Mesendoderm (in vitro differentiated cells): ENCODE measurements at regions not wholly inside any gene's neighbourhood (a gene's known extent, or its start where the extent isn't known, plus 50 kb on each side); places are given as distances from the start of the nearest gene placed in this dataset.
A peak's percentile ranks its signal among the peaks of the same experiment; 100 is the strongest.

Experiments used
- DNase-seq: peaks from one replicate; pipeline ENCODE4 v3.0.0; 2013
- H2AK5ac ChIP-seq: 2 replicates; pipeline ENCODE4 v1.6.1; 2013; ENCODE audit warnings: low read length, inconsistent platforms
- H2BK120ac ChIP-seq: 2 replicates; pipeline ENCODE4 v1.6.1; 2013; ENCODE audit warnings: low read depth, mild to moderate bottlenecking, low read length, moderate library complexity, mixed read lengths
- H2BK15ac ChIP-seq: replicated peaks from 2 replicates; pipeline ENCODE4 v1.6.1; 2013; ENCODE audit warnings: low read depth, mild to moderate bottlenecking, moderate library complexity
- H2BK5ac ChIP-seq: 2 replicates; pipeline ENCODE4 v1.6.1; 2013; ENCODE audit warnings: low read length, inconsistent platforms
- H3K18ac ChIP-seq: 2 replicates; pipeline ENCODE4 v1.6.1; 2013; ENCODE audit warnings: mild to moderate bottlenecking, low read length, mixed read lengths
- H3K23ac ChIP-seq: one replicate; pipeline ENCODE4 v1.6.1; 2013; ENCODE audit warnings: low read length
- H3K27ac ChIP-seq: 2 replicates; pipeline ENCODE4 v1.5.1; 2013; ENCODE audit warnings: low read depth, mild to moderate bottlenecking, inconsistent platforms, low read length, moderate library complexity
- H3K27me3 ChIP-seq: 2 replicates; pipeline ENCODE4 v1.6.1; 2013; ENCODE audit warnings: low read length, control low read depth, mild to moderate bottlenecking, inconsistent platforms; ENCODE audit not compliant: insufficient read depth, poor library complexity
- H3K36me3 ChIP-seq: 2 replicates; pipeline ENCODE4 v1.6.1; 2013; ENCODE audit warnings: low read length, inconsistent platforms; ENCODE audit not compliant: control insufficient read depth, insufficient read depth
- H3K4ac ChIP-seq: one replicate; pipeline ENCODE4 v1.6.1; 2013; ENCODE audit warnings: low read depth, mild to moderate bottlenecking, low read length, moderate library complexity
- H3K4me1 ChIP-seq: 2 replicates; pipeline ENCODE4 v1.6.1; 2013; ENCODE audit warnings: low read depth, low read length, inconsistent platforms; ENCODE audit not compliant: control insufficient read depth
- H3K4me2 ChIP-seq: 2 replicates; pipeline ENCODE4 v1.6.1; 2013; ENCODE audit warnings: low read length
- H3K4me3 ChIP-seq: 2 replicates; pipeline ENCODE4 v1.5.1; 2013; ENCODE audit warnings: mild to moderate bottlenecking, low read length
- H3K56ac ChIP-seq: one replicate; pipeline ENCODE4 v1.6.1; 2013; ENCODE audit warnings: low read length
- H3K79me1 ChIP-seq: 2 replicates; pipeline ENCODE4 v1.6.1; 2013; ENCODE audit warnings: low read length, inconsistent platforms
- H3K79me2 ChIP-seq: 2 replicates; pipeline ENCODE4 v1.6.1; 2013; ENCODE audit warnings: mild to moderate bottlenecking, low read length; ENCODE audit not compliant: control insufficient read depth, insufficient read depth
- H3K9ac ChIP-seq: 2 replicates; pipeline ENCODE4 v1.6.1; 2013; ENCODE audit warnings: low read length, inconsistent platforms
- H4K5ac ChIP-seq: one replicate; pipeline ENCODE4 v1.6.1; 2013; ENCODE audit warnings: low read length
- H4K8ac ChIP-seq: one replicate; pipeline ENCODE4 v1.6.1; 2013; ENCODE audit warnings: low read depth, mild to moderate bottlenecking, control low read depth, low read length, moderate library complexity
- WGBS: extraction: QIAGEN DNeasy Blood & Tissue Kit; methylation state at CpG from one replicate; pipeline ENCODE4 v1.1.7; 2013; ENCODE audit warnings: low lambda C conversion rate, missing lambda C conversion rate; ENCODE audit not compliant: insufficient coverage; ENCODE audit errors: extremely low coverage; 5-methylcytosine and 5-hydroxymethylcytosine counted together

DNA sequence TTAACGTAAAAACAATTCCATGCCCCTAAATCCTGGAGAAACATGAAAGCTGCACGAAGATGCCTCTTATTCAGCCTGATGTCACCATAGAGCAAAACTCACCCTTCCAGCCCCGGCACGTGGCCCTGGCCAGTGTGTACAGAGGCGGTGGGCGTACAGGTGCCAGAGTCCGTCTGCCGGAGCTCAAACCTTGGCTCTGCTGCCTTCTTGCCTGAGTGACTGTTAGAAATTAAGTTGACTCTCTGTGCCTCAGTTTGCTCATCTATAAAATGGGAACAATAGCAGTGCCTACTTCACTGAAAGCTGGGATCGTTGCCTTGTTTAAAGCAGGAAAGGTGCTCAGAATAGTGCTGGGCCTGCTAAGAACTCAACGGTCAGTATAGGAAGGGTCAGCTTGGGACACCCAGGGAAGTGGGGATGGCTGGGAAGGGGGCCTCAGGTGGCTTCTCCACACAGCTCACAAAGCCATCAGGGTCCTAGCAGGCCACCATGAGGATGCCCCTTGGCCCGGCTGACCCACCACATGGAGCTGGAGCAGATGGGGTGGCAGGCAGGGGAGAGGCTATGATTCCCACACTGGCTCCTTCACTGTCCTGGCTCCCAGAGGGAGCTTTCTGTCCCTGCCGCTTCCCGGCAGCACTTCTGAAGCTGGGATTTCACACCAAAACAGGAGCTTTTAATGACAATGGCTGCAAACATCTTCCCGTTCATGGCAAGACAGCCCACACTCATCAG, 237.2 kb downstream of the NPHP4 start:
- DNase-seq: no peak
- Histone ChIP-seq H3K4me3 (no peak overlapping the region), H4K8ac (no peak overlapping the region), H2BK15ac (no peak overlapping the region), H3K27me3 (no peaks in the 10 kb centered on the region), H3K18ac (no peak overlapping the region), H3K23ac (no peak overlapping the region), H2AK5ac (no peak overlapping the region), H3K9ac (no peak overlapping the region), H3K56ac (no peak overlapping the region), H3K4me1 (no peaks in the 10 kb centered on the region), H3K27ac (no peak overlapping the region), H4K5ac (no peak overlapping the region), H2BK5ac (no peak overlapping the region), H2BK120ac (no peak overlapping the region), H3K79me2 (no peaks in the 10 kb centered on the region), H3K4ac (no peak overlapping the region), H3K79me1 (no peaks in the 10 kb centered on the region), H3K36me3 (no peaks in the 10 kb centered on the region), H3K4me2 (no peak overlapping the region)
- no CpG with 5 or more reads among the region's 14 CpGs for WGBS

DNA sequence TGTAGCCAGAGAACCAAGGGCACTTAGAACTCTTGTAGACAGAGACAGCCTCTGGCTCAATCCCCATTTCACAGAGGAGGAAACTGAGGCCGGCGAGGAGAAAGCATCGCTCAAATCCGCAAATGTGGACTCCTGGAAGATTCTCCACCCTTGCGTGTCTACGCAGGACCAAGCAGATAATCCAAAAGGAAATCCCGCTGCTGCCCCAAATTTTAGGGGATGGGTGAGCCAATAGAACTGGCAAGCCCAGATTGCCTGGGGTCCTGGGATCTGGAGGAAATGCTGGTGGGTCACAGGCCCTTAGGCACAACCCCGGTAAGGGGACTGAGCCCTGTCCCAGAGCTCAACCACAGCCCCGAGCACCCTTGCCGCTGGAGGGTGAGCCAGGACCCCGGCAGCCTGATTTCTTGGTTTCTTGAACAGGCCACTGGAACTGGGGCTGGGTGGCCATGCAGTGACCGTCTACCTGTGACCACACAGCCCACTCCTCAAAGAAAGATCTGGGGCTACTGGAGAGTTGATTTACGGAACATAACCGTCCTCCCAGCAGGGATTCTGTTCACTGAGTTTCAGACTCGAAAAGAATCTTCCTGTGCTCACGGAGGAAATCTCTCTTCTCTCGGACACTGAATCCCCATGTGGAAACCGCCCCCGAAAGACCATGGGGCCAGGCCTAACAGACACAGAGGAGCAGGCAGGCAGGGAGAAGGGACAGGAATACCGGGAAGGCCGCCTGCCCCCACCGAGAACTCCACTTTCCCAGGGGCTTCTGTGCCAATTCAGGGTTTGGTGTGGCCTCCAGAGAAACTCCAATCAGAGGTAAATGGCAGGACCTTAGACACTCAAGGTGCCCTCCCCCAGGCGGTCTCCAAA, 238.4 kb downstream of the NPHP4 start:
- H3K18ac ChIP-seq: no peak overlapping the region
- H2BK120ac ChIP-seq: no peak overlapping the region
- H3K79me2 ChIP-seq: no peaks in the 10 kb centered on the region

DNA sequence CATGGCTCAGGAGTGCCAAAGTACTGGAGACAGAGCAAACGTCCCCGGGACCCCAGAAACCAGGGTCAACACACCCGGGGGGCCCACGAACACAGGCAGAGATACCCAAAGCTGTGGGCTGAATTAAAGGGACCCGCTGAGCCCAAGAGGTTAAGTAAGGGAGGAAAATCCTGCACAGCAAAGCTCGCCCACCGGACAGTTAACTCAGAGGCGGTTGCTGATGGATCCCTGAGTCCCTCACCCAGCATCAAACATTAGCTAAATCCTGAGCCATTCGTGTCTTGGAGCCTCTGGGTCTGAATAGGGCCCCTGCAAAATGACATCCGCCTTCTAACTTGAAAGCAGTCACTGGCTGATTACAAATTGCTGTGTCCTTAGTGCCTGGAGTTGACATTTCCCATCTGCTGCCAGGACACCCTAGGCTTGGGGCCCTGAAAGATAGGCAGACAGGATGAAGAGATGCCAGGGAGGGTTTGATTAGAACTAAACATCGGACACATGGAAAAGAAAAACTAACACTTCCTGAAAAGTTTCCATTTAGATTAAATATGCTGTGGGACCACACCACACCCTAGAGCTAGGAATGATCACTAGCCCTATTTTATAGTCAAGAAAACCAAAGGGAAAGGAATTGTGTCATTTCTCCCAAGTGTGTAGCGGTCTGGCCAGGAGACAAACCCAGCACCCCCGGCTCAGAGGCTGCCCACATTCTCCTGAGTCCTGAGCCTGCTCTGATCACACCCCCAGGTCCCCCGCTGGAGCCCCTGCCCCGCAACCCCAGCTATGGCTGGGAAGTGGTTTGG, 239.3 kb downstream of the NPHP4 start:
- no peak overlapping the region for H2BK15ac ChIP-seq
- DNase-seq: no peak
- no peak overlapping the region for H3K18ac ChIP-seq
- H3K23ac ChIP-seq: no peak overlapping the region
- H3K4me2 ChIP-seq: no peak overlapping the region
- no peak overlapping the region for H3K9ac ChIP-seq
- no peaks in the 10 kb centered on the region for H3K79me1 ChIP-seq
- H3K4ac ChIP-seq: no peak overlapping the region
- H3K79me2 ChIP-seq: no peaks in the 10 kb centered on the region
- no peaks in the 10 kb centered on the region for H3K27me3 ChIP-seq
- no peak overlapping the region for H2BK120ac ChIP-seq
- no peaks in the 10 kb centered on the region for H3K36me3 ChIP-seq
- H2AK5ac ChIP-seq: no peak overlapping the region
- H3K4me3 ChIP-seq: no peak overlapping the region
- no peak overlapping the region for H4K5ac ChIP-seq
- no peak overlapping the region for H2BK5ac ChIP-seq
- H3K4me1 ChIP-seq: no peaks in the 10 kb centered on the region
- WGBS: no CpG with 5 or more reads among the region's 15 CpGs
- no peak overlapping the region for H3K27ac ChIP-seq
- no peak overlapping the region for H4K8ac ChIP-seq
- H3K56ac ChIP-seq: no peak overlapping the region

More for the DNA sequence above, 238.4 kb downstream of the NPHP4 start:
- Histone ChIP-seq H2BK15ac (no peak overlapping the region), H3K56ac (no peak overlapping the region), H3K4me1 (no peaks in the 10 kb centered on the region), H2AK5ac (no peak overlapping the region), H3K36me3 (no peaks in the 10 kb centered on the region), H3K4me2 (no peak overlapping the region), H4K8ac (no peak overlapping the region), H3K4me3 (no peak overlapping the region), H3K27me3 (no peaks in the 10 kb centered on the region), H4K5ac (no peak overlapping the region), H3K27ac (no peak overlapping the region), H3K9ac (no peak overlapping the region), H2BK5ac (no peak overlapping the region), H3K4ac (no peak overlapping the region), H3K23ac (no peak overlapping the region), H3K79me1 (no peaks in the 10 kb centered on the region)
- no CpG with 5 or more reads among the region's 23 CpGs for WGBS
- no peak for DNase-seq

DNA sequence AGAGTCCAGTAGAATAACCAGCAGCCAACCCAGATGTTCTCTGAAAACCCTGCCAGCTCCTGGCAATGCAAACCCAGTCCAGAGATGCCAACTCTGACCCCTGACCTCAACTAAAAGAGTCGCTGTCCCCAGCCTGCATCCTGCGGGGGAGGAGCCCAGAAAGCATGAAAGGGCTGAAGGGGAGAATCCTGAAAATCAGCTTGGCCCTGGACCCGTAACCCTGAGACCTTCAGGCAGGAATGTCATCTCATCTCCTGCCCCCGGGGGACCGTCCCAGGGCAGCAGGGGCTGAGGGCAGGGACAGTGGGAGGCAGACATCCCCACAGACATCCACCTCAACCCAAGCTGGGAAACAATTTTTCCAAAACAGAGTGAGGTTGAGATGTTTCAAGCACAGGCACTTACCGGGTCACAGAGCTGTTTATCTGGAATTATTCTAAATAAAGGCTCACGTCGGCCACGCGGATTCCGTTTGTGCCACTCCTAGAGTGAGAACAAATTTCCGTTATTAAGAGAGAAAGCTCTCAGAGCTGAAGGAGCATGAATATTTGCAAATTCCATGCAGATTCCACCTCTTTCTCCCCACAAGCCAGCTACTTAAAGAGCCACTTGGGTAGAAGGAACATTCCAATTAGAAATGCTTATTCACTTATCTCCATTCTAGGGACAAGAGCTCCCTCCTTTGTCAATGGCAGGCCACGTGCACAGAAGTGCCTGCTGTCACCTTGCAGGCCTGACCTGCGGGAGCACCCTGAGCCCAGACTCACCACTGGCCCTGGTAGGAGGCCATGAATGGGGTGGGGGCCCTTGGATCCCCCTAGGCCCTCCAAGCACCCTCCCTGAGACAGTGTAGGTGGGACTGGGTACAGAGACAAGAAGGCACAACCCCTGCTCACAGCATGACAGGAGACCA, 240.1 kb downstream of the NPHP4 start:
- no CpG with 5 or more reads among the region's 14 CpGs for WGBS
- DNase-seq: peak; percentile 66
- no peaks in the 10 kb centered on the region for H3K36me3 ChIP-seq
- H2BK15ac ChIP-seq: no peak overlapping the region
- no peak overlapping the region for H3K18ac ChIP-seq
- no peak overlapping the region for H3K27ac ChIP-seq
- H3K79me1 ChIP-seq: no peaks in the 10 kb centered on the region
- H3K56ac ChIP-seq: no peak overlapping the region
- H4K8ac ChIP-seq: no peak overlapping the region
- H3K27me3 ChIP-seq: no peaks in the 10 kb centered on the region
- no peaks in the 10 kb centered on the region for H3K4me1 ChIP-seq
- H3K23ac ChIP-seq: no peak overlapping the region
- H3K4me3 ChIP-seq: no peak overlapping the region
- H3K9ac ChIP-seq: no peak overlapping the region
- no peak overlapping the region for H3K4me2 ChIP-seq
- H2AK5ac ChIP-seq: no peak overlapping the region
- H3K79me2 ChIP-seq: no peaks in the 10 kb centered on the region
- no peak overlapping the region for H2BK120ac ChIP-seq
- no peak overlapping the region for H2BK5ac ChIP-seq
- no peak overlapping the region for H3K4ac ChIP-seq
- no peak overlapping the region for H4K5ac ChIP-seq

DNA sequence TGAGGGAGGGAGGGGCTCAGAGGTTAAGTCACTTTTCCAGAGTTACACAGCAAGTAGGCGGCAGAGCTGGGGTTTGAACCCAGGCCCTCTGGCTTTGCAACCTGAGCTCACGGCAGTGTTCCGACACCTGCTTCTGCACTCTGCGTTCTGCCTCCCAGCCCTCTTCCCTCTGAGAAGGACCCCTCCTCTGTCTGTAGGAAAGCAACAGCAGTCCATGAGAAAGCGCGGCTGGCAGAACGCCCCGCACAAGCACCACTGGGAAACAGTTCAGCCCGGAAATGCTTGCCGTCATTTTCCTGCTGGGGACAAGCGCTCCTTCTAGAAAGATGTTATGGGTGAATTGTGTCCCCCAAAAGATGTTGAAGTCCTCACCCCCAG, 241.1 kb downstream of the NPHP4 start:
- H3K4me2 ChIP-seq: no peak overlapping the region
- H3K79me1 ChIP-seq: no peaks in the 10 kb centered on the region
- H4K8ac ChIP-seq: no peak overlapping the region
- no peak overlapping the region for H4K5ac ChIP-seq
- H3K27ac ChIP-seq: no peak overlapping the region
- no CpG with 5 or more reads among the region's 11 CpGs for WGBS
- H3K27me3 ChIP-seq: no peaks in the 10 kb centered on the region
- H3K79me2 ChIP-seq: no peaks in the 10 kb centered on the region
- no peak for DNase-seq
- H3K18ac ChIP-seq: no peak overlapping the region
- H3K36me3 ChIP-seq: no peaks in the 10 kb centered on the region
- no peak overlapping the region for H3K4me3 ChIP-seq
- no peak overlapping the region for H2BK5ac ChIP-seq
- no peak overlapping the region for H2BK15ac ChIP-seq
- no peak overlapping the region for H2BK120ac ChIP-seq
- H3K56ac ChIP-seq: no peak overlapping the region
- no peaks in the 10 kb centered on the region for H3K4me1 ChIP-seq
- no peak overlapping the region for H3K9ac ChIP-seq
- no peak overlapping the region for H3K23ac ChIP-seq
- no peak overlapping the region for H2AK5ac ChIP-seq
- H3K4ac ChIP-seq: no peak overlapping the region
